Left ventricle myocardium inferior (tissue), 1 donor: ENCODE measurements at regions not wholly inside any gene's neighbourhood (a gene's known extent, or its start where the extent isn't known, plus 50 kb on each side); places are given as distances from the start of the nearest gene placed in this dataset.

ENCODE experiments used
- DNase-seq: peaks from one replicate; pipeline ENCODE4 v3.0.0-alpha.2; 2020
- H3K27ac ChIP-seq: fragments of 200-600 bp; replicated peaks from 2 replicates; pipeline ENCODE4 v1.8.0; 2021
- H3K27me3 ChIP-seq: fragments of 200-600 bp; 2 replicates; pipeline ENCODE4 v1.8.0; 2021; ENCODE audit warnings: low read depth
- H3K36me3 ChIP-seq: fragments of 200-600 bp; 2 replicates; pipeline ENCODE4 v1.8.0; 2021
- H3K4me1 ChIP-seq: fragments of 200-600 bp; 2 replicates; pipeline ENCODE4 v1.8.0; 2021
- H3K4me3 ChIP-seq: fragments of 200-600 bp; 2 replicates; pipeline ENCODE4 v1.8.0; 2021; ENCODE audit warnings: mild to moderate bottlenecking, moderate library complexity
- H3K9me3 ChIP-seq: fragments of 200-600 bp; replicated peaks from 2 replicates; pipeline ENCODE4 v1.8.0; 2021
- intact Hi-C: fragments of 100-400 bp; cut with micrococcal nuclease; formaldehyde crosslinking; loops from one replicate; pipeline ENCODE4 v1.11.0; 2022
- TF ChIP-seq, protein P1 (sequence below): fragments of 200-600 bp; IDR thresholded peaks from 2 replicates; pipeline ENCODE4 v1.8.0; 2021; ENCODE audit warnings: antibody characterized with exemption, mild to moderate bottlenecking, borderline replicate concordance
- donor health status: DM: no; HTN: yes; CAD: no; lungs with severe emphysema.

DNA sequence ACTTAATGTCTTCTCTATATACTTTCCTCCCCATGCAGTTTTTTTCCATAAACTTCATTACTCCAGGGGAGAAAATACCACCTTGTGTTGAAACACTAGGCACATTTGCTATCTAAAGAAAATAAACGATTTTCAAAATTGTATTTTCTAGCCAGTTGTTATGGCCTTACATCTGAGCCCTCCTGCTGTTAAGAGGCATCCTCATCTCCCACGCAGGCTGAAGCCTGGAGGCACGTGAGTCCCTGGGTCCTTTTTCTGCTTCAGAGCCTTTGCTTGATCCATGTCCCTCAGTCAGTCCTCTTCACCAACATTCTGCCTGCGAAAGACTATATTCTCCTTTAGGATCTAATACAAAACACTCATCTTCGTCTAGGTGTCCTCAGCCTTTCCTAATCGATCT, 479.6 kb upstream of the ZNF717 start:
- Histone ChIP-seq H3K27me3 (no peaks in the 10 kb centered on the region), H3K36me3 (no peaks in the 10 kb centered on the region), H3K27ac (no peak overlapping the region), H3K4me1 (no peaks in the 10 kb centered on the region), H3K9me3 (peaks cover 7% of the 10 kb centered on the region), H3K4me3 (no peak overlapping the region)
- TF ChIP-seq, protein P1, sequence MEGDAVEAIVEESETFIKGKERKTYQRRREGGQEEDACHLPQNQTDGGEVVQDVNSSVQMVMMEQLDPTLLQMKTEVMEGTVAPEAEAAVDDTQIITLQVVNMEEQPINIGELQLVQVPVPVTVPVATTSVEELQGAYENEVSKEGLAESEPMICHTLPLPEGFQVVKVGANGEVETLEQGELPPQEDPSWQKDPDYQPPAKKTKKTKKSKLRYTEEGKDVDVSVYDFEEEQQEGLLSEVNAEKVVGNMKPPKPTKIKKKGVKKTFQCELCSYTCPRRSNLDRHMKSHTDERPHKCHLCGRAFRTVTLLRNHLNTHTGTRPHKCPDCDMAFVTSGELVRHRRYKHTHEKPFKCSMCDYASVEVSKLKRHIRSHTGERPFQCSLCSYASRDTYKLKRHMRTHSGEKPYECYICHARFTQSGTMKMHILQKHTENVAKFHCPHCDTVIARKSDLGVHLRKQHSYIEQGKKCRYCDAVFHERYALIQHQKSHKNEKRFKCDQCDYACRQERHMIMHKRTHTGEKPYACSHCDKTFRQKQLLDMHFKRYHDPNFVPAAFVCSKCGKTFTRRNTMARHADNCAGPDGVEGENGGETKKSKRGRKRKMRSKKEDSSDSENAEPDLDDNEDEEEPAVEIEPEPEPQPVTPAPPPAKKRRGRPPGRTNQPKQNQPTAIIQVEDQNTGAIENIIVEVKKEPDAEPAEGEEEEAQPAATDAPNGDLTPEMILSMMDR, result no peak
- intact Hi-C loops, result no loop called here
- no peak for DNase-seq

GRCh38 chr3:76266511-76266910, 481.2 kb upstream of the ZNF717 start:
- TF ChIP-seq, protein P1, result no peak
- Histone ChIP-seq H3K27ac (no peak overlapping the region), H3K27me3 (no peaks in the 10 kb centered on the region), H3K36me3 (no peaks in the 10 kb centered on the region), H3K9me3 (peaks cover 7% of the 10 kb centered on the region), H3K4me1 (no peaks in the 10 kb centered on the region), H3K4me3 (no peak overlapping the region)
- DNase-seq, result no peak
- intact Hi-C loops, result no loop called here

DNA sequence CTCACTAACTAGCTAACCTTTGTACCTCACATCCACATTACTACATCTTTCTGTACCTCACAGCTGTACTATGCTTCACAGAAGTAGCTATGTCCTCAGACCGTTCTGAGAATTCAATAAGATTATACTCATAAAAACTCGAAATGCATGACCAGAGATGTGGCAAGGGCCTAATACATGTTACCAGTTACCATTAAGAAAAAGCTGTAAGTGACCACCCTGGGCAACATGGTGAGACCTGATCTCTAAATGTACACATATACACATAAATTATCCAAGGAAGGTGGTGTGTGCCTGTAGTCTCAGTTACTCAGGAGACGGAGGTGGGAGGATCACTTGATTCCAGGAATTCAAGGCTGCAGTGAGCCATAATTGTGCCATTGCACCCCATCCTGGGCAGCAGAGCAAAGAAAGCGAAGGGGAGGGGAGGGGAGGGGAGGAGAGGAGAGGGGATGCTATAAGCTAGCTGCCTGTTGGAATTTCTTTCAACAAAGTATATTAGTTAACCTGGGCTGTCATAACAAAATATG, 482.6 kb upstream of the ZNF717 start:
- Histone ChIP-seq H3K4me1 (no peaks in the 10 kb centered on the region), H3K4me3 (no peak overlapping the region), H3K36me3 (no peaks in the 10 kb centered on the region), H3K9me3 (peaks cover 10% of the 10 kb centered on the region), H3K27ac (no peak overlapping the region), H3K27me3 (no peaks in the 10 kb centered on the region)
- no peak for DNase-seq
- TF ChIP-seq, protein P1, result no peak
- intact Hi-C loops, result no loop called here

DNA sequence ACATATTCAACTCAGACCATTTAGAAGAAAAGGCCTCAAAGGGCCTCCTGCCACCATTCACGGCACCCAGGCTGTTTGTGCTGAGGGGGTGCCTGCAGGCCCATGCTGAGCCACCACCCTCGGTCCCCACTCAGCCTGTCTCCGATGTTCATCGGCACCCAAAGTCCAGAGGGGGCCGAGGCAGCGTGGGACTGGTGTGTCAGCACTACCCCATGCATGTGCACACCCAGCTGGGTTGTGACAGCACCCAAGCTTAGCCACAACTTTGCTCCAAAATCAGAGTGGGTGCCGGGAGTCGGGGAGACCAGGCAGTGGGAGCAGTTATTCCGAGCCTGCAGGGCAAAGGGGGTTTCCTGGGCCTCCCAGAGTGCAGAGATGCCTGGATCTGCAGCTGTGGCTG, 508.5 kb upstream of the ZNF717 start:
- Histone ChIP-seq H3K4me3 (no peak overlapping the region), H3K36me3 (no peaks in the 10 kb centered on the region), H3K27me3 (no peaks in the 10 kb centered on the region), H3K27ac (no peak overlapping the region), H3K4me1 (no peaks in the 10 kb centered on the region), H3K9me3 (peaks cover 12% of the 10 kb centered on the region)
- intact Hi-C loops, result no loop called here
- DNase-seq, result no peak
- TF ChIP-seq, protein P1, result no peak

DNA sequence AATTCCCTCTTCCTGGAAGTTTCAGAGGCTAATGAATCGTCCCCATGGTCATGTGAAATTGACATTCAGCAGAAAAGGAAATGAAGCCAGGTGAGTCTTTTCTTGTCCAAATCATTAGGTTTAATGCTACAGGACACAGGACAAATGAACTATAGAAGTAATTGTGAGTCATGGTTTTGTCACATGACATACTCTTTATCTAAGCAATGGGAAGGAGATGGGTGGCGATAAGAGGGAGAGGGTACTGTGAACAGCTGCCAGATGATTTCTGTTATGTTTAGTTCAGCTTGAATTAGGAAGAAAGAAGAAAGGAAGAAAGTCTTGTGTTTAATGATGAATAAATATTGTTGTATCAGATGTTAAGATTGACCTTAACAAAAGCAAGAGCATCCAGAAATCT, 515.4 kb upstream of the ZNF717 start:
- intact Hi-C loops, result no loop called here
- H3K27me3 ChIP-seq, result no peaks in the 10 kb centered on the region
- no peak for DNase-seq
- no peak overlapping the region for H3K27ac ChIP-seq
- no peaks in the 10 kb centered on the region for H3K36me3 ChIP-seq
- H3K4me1 ChIP-seq, result no peaks in the 10 kb centered on the region
- TF ChIP-seq, protein P1, result no peak
- H3K9me3 ChIP-seq, result peaks cover 7% of the 10 kb centered on the region
- H3K4me3 ChIP-seq, result no peak overlapping the region

DNA sequence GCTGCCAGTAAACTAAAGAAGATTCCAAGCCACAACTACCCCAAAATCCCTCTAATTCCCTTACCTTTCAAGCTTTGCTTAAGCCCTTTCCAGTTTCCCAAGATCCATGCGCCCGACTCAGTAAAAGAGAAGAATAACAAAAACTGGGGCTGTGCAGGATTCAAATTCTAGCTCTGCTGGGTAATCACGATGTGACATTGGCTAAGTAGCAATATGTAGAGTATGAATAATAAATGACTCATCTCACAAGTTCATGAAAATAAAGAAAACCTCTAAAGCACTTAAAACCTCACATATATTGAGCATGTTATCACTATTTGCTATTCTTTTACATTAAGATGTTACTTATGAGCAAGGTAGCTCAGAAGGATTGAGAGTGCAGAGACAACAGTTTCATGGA, 522.2 kb upstream of the ZNF717 start:
- no peak overlapping the region for H3K4me3 ChIP-seq
- no peak for DNase-seq
- H3K36me3 ChIP-seq, result no peaks in the 10 kb centered on the region
- H3K4me1 ChIP-seq, result no peaks in the 10 kb centered on the region
- TF ChIP-seq, protein P1, result no peak
- H3K27ac ChIP-seq, result no peak overlapping the region
- intact Hi-C loops, result no loop called here
- no peaks in the 10 kb centered on the region for H3K27me3 ChIP-seq
- no peaks in the 10 kb centered on the region for H3K9me3 ChIP-seq
